ENCODE measurements at regions not wholly inside any gene's neighbourhood (a gene's known extent, or its start where the extent isn't known, plus 50 kb on each side); places are given as distances from the start of the nearest gene placed in this dataset.

DNA sequence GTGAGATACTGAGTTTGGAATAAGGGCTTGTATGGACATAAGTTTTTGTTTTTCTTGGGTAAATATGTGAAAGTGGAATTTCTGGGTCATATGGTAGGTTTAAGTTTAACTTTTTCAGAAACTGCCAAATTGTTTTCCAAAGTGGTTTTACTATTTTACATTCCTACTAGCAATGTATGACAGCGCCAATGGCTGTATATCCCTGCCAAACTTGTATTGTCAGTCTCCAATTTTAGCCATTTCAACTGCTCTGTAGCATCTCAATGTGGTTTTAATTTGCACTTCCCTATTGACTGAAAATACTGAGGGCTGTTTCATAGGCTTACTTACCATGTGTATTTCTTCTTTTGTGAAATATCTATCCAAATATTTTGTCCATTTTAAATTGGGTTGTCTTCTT is 90.5 kb upstream of the ZNF32 start:
- no peak for DNase-seq

DNA sequence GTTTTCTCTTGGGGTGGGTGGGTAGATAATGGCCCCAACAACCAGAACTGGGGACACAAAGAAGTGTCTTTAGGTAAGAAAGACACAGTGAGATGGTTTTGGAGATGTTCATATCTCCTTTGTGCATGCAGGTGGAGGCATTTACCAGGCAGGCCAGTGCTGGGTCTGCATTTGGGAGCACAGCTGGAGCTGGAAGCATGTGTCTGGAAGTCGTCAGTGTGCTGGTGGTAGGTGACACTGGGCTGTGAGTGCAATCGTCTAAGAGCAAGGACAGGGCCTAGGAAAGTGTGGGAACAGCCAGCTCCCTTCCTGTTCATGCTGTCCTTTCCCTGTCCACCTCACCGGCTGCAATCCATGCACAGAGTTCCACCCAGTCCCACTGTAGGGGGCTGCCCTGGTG is 88.3 kb upstream of the ZNF32 start:
- DNase-seq = no peak

DNA sequence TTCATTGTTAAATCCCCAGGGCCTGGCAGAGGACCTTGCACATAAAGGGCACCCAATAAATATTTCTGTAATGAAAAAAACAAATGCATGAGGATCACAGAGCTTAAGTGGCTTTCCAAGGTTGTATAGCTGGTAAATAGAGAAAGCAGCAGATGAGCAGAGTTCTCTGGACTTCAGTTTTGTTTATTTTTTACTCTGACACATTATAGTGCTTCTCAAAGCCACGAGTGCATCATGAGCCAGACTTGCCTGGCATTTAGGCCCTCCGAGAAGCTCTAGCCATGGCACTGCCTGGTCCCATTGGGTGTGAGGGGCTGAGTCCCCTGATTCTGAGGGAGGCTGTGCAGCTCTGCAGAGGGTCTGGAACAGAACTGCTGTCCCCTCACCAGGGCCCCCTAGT is 87.2 kb upstream of the ZNF32 start:
- no peak for DNase-seq

DNA sequence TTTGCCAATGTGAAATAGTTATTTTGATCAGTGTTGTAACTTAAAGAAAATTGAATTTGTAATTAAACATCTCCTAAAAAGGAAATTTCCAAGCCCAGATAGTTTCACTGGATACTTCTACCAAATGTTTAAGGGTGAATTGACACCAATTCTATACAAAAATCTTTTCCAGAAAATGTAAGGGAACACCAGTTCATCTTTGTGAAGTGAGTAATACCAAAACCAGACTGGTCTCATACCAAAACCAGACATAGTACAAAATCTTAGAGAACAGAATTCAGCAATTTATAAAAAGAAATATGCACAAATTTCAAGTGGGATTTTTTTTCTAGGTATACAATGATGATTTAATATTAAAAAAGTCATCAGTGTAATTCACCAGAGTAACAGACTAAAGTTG is 86.0 kb upstream of the ZNF32 start:
- DNase-seq = no peak

DNA sequence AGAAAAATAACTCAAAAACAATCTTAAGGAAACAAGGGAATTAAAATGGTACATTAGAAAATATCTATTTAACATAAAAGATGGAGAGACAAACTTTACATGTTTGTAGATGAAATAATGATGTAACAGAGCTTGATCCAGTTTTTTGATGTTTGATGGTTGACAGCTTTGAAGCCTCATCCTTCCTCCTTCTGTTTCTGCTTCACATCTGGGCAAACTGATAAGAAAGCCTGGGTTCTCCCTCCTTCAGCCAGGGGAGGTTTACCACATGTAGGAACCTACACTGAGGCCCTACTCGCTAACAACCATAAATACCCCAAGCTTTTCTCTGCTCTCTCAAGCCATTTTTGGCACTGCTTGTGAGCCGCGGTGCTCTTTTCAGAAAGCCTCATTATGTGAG is 82.8 kb upstream of the ZNF32 start:
- no peak for DNase-seq

DNA sequence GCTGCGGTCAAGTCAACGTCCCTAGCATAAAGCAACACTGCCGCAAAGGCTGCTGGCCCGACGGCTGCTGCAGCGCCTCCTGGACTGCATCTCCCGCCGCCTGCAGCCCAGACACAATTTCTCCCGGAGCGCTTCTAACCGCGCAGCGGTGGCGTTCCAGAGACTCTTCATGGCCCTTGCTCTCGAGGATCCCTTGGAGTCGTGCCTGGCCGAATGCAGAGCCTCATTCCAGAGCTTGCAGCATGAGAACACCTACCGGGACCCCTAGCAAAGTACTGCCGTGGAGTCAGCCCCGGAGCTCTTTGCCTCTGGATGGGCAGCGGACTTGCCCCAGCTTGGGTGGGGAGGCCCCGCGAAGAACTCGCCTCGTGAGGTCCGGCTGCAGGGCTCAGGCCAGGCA is 79.7 kb upstream of the ZNF32 start:
- no peak for DNase-seq

DNA sequence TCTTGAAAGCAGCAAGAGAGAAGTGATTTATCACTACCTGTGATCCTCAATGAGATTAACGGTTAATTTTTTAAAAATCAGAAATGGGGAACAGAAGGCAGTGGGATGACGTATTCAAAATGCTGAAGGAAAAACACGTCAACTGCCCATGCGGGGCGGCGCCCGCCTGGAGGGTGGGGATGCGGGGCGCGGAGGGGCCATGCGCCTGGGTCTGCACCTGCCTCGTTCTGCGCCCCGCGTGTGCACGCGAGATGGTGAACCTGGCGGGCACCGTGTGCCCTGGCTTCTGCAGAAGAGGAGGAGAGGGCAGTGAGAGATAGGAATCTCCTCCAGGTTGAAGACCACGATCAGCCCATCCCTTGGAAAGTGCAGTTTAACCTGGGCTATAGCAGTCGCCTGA is 79.3 kb upstream of the ZNF32 start:
- no peak for DNase-seq

DNA sequence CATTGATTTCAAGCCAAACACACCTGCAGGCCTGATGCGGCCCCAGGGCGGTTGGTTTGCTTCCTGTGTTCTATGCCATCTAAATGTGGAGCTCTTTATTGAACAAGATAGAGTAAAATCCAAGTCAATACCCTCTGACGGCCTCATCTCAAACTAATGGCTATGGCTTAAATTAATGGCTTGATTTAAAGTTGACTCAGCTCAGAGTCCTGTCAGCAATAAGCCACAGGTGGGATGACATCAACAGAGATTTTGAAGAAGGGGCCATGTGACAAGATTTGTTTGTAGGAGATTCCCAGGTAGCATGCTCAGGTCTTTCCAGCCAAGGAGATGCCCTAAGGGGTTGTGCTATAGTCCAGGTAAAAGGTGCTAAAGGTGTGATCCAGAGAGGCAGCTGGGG is 66.7 kb upstream of the ZNF32 start:
- DNase-seq = no peak

DNA sequence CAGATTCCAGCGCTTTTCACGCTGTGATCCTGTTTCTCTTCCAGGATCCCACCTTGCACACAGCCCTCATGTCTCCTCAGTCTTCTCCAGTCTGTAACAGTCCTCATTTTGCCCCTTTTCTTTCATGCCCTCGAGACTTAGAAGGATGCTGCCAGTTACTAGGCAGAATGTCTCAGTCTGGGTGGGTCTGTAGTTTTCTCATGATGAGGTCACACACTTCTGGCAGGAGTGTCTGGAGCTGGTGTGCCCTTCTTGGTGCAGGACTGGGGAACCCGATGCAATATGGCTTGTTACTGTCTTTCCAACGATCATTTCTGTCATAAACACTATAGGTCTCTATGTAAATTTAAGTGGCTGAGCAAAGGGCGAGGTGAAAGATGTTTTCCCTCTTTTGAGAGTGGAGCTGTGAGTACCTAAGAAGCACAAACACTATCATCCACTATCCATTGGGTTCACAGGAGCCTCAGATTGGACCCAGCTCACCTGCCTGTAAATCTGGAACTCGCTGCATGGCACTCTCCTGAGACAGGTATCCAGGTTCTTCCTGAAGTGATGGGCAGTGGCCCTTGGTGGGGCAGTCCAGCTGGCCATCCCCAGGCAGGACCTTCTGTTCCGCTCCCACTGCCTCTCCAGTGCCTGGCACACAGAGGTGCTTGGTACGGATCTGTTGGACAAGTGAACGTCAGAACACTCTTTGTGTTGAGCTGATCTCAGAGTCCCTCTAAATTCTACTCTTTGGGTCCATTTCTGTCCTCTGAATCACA is 64.3 kb upstream of the ZNF32 start:
- DNase-seq = no peak

DNA sequence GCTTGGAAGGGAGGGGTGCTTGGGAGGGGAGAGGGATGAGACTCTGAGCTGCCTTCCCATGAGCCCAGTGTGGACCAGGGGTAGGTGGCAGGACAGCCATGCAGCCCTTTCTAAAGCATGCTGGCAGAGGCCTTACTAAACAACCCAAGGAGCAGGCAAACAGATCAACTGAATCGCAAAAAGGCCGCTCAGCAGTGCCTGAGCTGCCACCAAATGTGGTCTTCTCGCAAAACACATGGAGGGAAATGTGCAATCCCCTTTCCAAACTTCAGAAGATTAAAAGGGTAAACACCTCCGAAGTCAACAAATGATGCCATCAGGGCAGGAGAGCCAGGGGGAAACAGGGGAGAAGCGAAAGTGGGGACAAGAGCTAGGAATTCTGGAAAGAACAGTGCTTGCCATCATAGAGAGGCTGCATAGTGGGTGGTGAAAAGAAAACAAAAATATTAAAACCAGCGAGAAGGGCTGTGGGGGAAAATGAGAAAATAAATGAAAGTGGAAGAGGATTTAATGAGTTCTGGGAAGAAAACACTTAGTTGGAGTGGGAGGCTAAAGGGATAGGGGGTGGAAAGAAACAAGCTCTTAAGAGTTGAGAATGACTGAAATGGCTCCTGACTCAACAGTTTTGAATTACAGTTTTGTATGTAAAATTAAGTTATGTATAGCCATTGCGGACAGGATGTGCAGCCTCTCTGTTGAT is 62.2 kb upstream of the ZNF32 start:
- DNase-seq = no peak

DNA sequence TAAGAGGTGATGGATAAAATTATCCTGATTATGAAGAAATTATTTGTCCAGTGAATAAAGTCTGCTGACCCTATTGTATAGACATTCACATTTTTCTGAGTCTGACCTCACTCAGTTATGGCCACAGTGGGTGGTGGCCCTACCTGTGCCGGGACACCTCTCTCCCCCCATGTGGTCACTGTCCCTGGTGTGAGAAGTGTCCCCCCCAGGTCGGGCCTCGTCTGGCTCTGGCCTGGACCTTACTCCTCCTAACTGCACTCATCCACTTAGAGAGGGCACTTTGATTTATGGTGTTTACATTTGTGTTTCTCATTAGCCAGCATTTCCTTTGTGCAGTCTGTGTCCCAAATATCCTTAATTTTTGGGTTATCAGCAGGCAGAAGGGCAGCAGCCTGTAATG is 59.6 kb upstream of the ZNF32 start:
- DNase-seq = no peak

DNA sequence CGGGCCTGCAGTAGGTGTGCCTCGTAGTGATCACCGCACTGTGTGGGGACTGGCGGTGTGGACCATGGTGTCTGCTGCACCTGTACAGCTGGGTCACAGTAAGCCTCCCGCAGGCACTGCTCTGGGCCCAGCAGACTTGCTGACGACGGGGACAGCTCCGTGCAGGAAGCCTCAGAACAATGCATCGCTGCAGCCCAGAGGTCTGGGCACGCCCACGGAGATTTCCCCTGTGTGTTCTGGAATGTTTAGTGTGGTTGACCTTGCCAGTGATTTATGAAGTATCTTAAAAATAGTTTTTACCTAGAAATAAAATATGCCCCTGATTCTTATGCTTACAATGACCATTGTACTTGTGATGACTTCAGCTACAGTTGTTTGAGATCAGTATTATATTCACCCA is 59.1 kb upstream of the ZNF32 start:
- no peak for DNase-seq

DNA sequence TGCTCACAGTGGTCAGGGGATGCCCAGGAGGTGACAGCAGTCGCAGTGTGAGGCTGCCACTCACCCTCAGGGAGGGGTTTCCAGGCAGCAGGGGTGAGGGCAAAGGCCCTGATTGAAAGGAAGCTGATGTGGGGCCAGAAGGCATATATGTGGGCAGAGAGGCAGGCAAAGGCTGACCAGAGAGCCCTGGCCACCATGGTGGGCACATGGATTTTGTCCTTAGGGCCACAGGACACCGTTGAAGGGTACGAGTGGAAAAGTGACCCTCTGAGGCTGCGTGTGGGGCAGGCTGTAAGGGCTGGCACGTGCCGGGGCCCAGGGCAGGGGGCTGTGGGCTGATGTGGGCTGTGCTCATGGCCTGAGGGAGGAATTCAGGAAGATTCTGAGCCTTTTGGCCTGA is 57.5 kb upstream of the ZNF32 start:
- DNase-seq = no peak

DNA sequence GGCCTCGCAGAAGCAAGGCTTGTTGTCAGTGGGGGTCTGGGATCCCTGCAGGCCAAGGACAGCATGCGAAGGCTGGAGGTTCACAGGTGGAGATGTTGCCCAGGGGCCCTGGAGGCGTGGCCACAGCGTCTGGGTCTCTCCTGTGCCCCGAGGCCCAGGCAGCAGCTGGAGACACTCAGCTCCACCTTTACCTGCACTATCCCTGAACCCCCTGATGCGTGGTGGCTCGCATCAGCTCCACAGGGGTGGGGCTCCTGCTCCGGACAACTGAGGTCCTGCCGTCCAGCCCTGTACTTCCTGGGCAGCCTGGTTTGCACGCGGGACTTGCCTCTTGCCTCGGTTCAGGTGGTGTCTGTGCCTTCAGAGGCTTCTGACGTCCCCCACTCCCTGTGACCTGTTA is 54.6 kb upstream of the ZNF32 start:
- DNase-seq = no peak

DNA sequence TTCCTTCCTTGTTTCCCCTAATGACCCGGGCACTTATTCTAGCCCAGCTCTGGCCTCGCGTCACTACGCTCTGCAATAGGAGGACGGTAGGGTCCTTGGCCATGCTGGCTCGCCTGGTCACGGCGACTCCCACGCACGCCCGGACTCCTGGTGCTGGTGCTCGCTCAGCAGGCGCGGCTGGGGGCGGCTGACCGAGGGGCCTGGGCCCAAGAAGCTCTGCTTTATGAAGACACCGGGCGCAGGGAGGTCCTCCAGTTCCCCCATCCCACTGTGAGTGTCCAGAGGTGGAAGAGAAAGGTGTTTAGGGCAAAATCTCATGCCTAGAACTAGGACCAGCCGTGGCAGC is 54.2 kb upstream of the ZNF32 start:
- no peak for DNase-seq

DNA sequence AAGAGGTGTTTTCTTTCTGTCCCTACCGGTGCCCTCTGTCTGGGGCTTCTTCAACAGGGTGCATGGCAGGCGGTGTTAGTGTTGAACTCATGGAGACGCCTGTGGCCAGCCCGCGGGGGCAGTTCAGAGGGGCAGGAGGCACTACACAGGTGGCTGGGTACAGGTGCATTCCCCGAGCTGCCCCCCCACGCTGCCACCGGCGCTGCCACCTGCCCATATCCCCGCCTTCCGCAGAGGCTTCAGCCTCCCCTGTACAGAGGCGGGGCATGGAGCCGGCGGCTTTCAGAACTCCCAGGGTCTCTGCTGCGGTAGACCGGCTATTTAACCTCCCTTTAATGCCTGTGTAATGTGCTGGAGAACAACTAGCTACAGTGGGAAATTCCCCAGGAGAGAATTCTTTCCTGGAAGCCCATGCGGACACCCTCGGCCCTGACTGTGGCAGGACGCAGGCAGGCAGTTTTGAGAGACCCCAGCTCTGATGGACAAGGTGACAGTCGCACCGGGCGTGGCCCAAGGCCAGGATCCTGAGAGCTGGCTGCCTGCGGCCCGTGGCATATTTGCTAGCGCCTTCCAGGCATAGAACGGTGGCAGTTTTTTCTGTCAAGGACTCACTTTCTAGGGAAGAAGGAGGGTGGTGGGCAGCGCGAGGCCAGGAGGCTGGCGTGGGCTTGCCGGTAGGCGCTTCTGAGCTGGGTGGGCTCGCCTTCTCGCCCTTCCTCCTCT is 53.7 kb upstream of the ZNF32 start:
- DNase-seq = no peak

DNA sequence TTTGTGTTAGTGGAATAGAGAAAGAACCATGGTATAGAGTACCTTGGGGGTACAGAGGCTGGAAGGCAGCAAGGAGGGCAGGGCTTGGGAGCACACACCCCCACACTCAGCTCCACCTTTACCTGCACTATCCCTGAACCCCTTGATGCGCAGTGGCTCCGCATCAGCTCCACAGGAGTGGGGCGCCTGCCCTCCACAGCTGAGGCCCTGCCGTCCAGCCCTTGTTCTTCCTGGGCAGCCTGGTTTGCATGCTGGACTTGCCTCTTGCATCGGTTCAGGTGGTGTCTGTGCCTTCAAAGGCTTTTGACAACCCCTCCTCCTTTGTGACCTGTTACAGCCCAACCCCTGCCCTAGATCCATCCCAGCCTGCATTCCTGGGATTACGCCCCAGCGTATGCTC is 52.6 kb upstream of the ZNF32 start:
- DNase-seq = no peak

DNA sequence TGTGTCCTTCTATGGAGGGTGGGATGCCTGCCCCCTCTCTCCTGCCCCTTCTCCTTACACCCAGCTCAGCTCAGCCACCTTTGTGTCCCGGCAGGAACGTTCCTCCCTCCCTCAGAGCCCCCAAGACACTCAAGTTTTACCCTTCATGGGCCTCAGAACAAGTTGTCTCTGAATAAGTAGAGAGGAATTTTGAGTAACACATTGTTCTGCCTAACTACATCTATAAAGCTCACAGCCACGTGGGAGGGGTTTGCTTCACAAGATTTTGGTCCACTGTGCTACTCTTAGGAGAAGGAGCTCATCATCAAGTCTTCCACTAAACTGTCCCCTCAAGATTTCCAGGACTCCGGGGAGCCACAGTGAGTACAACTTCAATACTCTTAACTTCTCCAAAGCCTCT is 51.6 kb upstream of the ZNF32 start:
- no peak for DNase-seq

DNA sequence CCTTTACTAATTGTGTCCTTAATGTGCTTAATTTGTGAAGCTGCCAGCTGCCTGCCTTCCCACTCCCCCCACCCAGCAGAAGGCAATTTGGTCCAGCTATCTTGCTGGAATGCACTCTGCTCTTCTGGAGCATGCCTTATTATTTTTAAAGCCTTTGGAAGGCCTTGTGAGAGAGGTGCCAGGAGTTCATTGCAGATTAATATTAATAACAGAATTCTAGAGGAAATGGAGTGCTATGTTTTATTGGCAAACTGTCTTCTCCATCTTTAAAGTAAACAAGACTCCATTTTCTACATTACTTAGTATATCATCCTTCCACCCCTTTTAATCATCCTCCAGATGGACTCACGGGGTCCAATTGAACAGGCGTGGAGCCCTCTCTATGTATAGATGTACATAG is 50.8 kb upstream of the ZNF32 start:
- DNase-seq = no peak

Measured in renal pelvis (tissue), 1 donor.